ENCODE measurements at regions not wholly inside any gene's neighbourhood (a gene's known extent, or its start where the extent isn't known, plus 50 kb on each side); places are given as distances from the start of the nearest gene placed in this dataset.

- DNase-seq (ENCODE audit: low spot score): no peak
- intact Hi-C loops (cut with micrococcal nuclease): no loop called here
- Mint-ChIP-seq H3K36me3 (ENCODE audit: low read depth) (no peaks in the 10 kb centered on the region), H3K4me3 (ENCODE audit: low read depth) (no peak overlapping the region), H3K27me3 (ENCODE audit: low read depth) (no peaks in the 10 kb centered on the region), H3K27ac (no peak overlapping the region), H3K4me1 (ENCODE audit: low read depth) (no peaks in the 10 kb centered on the region), H3K9me3 (peaks cover 4% of the 10 kb centered on the region)
These were observed 436.1 kb upstream of the ADAMTS5 start for GRCh38 chr21:27403011-27403410.

- Mint-ChIP-seq H3K9me3 (peaks cover 19% of the 10 kb centered on the region), H3K4me1 (ENCODE audit: low read depth) (no peaks in the 10 kb centered on the region), H3K27ac (no peak overlapping the region), H3K4me3 (ENCODE audit: low read depth) (no peak overlapping the region), H3K27me3 (ENCODE audit: low read depth) (no peaks in the 10 kb centered on the region), H3K36me3 (ENCODE audit: low read depth) (no peaks in the 10 kb centered on the region)
- DNase-seq (ENCODE audit: low spot score): no peak
- intact Hi-C loops (cut with micrococcal nuclease): no loop called here
These were observed 433.2 kb upstream of the ADAMTS5 start for GRCh38 chr21:27400045-27400444.

- Mint-ChIP-seq H3K27ac (no peak overlapping the region), H3K27me3 (ENCODE audit: low read depth) (no peaks in the 10 kb centered on the region), H3K36me3 (ENCODE audit: low read depth) (no peaks in the 10 kb centered on the region), H3K9me3 (peaks cover 22% of the 10 kb centered on the region), H3K4me3 (ENCODE audit: low read depth) (no peak overlapping the region), H3K4me1 (ENCODE audit: low read depth) (no peaks in the 10 kb centered on the region)
- intact Hi-C loops (cut with micrococcal nuclease): no loop called here
- no peak for DNase-seq (ENCODE audit: low spot score)
These were observed 430.7 kb upstream of the ADAMTS5 start for GRCh38 chr21:27397578-27397977.

- no peak for DNase-seq (ENCODE audit: low spot score)
- H3K36me3 Mint-ChIP-seq (ENCODE audit: low read depth): no peaks in the 10 kb centered on the region
- peaks cover 17% of the 10 kb centered on the region for H3K9me3 Mint-ChIP-seq
- no peak overlapping the region for H3K4me3 Mint-ChIP-seq (ENCODE audit: low read depth)
- H3K4me1 Mint-ChIP-seq (ENCODE audit: low read depth): no peaks in the 10 kb centered on the region
- no peaks in the 10 kb centered on the region for H3K27me3 Mint-ChIP-seq (ENCODE audit: low read depth)
- intact Hi-C loops (cut with micrococcal nuclease): no loop called here
- no peak overlapping the region for H3K27ac Mint-ChIP-seq
These were observed 426.8 kb upstream of the ADAMTS5 start for GRCh38 chr21:27393726-27394125.

GRCh38 chr21:27391990-27392389 lies 425.1 kb upstream of the ADAMTS5 start:
- no peaks in the 10 kb centered on the region for H3K4me1 Mint-ChIP-seq (ENCODE audit: low read depth)
- no peak overlapping the region for H3K27ac Mint-ChIP-seq
- no peaks in the 10 kb centered on the region for H3K27me3 Mint-ChIP-seq (ENCODE audit: low read depth)
- peaks cover 17% of the 10 kb centered on the region for H3K9me3 Mint-ChIP-seq
- H3K4me3 Mint-ChIP-seq (ENCODE audit: low read depth): no peak overlapping the region
- no peak for DNase-seq (ENCODE audit: low spot score)
- H3K36me3 Mint-ChIP-seq (ENCODE audit: low read depth): no peaks in the 10 kb centered on the region
- intact Hi-C loops (cut with micrococcal nuclease): no loop called here

- no peak for DNase-seq (ENCODE audit: low spot score)
- no peaks in the 10 kb centered on the region for H3K27me3 Mint-ChIP-seq (ENCODE audit: low read depth)
- intact Hi-C loops (cut with micrococcal nuclease): no loop called here
- no peaks in the 10 kb centered on the region for H3K4me1 Mint-ChIP-seq (ENCODE audit: low read depth)
- H3K9me3 Mint-ChIP-seq: peaks cover 8% of the 10 kb centered on the region
- no peak overlapping the region for H3K27ac Mint-ChIP-seq
- no peak overlapping the region for H3K4me3 Mint-ChIP-seq (ENCODE audit: low read depth)
- no peaks in the 10 kb centered on the region for H3K36me3 Mint-ChIP-seq (ENCODE audit: low read depth)
These were observed 423.5 kb upstream of the ADAMTS5 start for GRCh38 chr21:27390384-27390783.

GRCh38 chr21:27388825-27389224 lies 421.9 kb upstream of the ADAMTS5 start:
- no peak overlapping the region for H3K4me3 Mint-ChIP-seq (ENCODE audit: low read depth)
- intact Hi-C loops (cut with micrococcal nuclease): no loop called here
- DNase-seq (ENCODE audit: low spot score): no peak
- no peaks in the 10 kb centered on the region for H3K4me1 Mint-ChIP-seq (ENCODE audit: low read depth)
- no peaks in the 10 kb centered on the region for H3K27me3 Mint-ChIP-seq (ENCODE audit: low read depth)
- H3K27ac Mint-ChIP-seq: no peak overlapping the region
- H3K36me3 Mint-ChIP-seq (ENCODE audit: low read depth): no peaks in the 10 kb centered on the region
- peaks cover 4% of the 10 kb centered on the region for H3K9me3 Mint-ChIP-seq

- no peak for DNase-seq (ENCODE audit: low spot score)
These were observed 415.5 kb upstream of the ADAMTS5 start for GRCh38 chr21:27382404-27382803.

GRCh38 chr21:27380303-27380702 lies 413.4 kb upstream of the ADAMTS5 start:
- intact Hi-C loops (cut with micrococcal nuclease): no loop called here

More at GRCh38 chr21:27382404-27382803, 415.5 kb upstream of the ADAMTS5 start:
- Mint-ChIP-seq H3K4me3 (ENCODE audit: low read depth) (no peak overlapping the region), H3K27me3 (ENCODE audit: low read depth) (no peaks in the 10 kb centered on the region), H3K36me3 (ENCODE audit: low read depth) (no peaks in the 10 kb centered on the region), H3K27ac (no peak overlapping the region), H3K9me3 (peaks cover 15% of the 10 kb centered on the region), H3K4me1 (ENCODE audit: low read depth) (no peaks in the 10 kb centered on the region)
- intact Hi-C loops (cut with micrococcal nuclease): no loop called here

GRCh38 chr21:27379354-27379753 lies 412.5 kb upstream of the ADAMTS5 start:
- no peak for DNase-seq (ENCODE audit: low spot score)

More at GRCh38 chr21:27380303-27380702, 413.4 kb upstream of the ADAMTS5 start:
- H3K9me3 Mint-ChIP-seq: peaks cover 11% of the 10 kb centered on the region
- H3K4me3 Mint-ChIP-seq (ENCODE audit: low read depth): no peak overlapping the region
- H3K36me3 Mint-ChIP-seq (ENCODE audit: low read depth): no peaks in the 10 kb centered on the region
- no peaks in the 10 kb centered on the region for H3K27me3 Mint-ChIP-seq (ENCODE audit: low read depth)
- no peak overlapping the region for H3K27ac Mint-ChIP-seq
- no peaks in the 10 kb centered on the region for H3K4me1 Mint-ChIP-seq (ENCODE audit: low read depth)
- no peak for DNase-seq (ENCODE audit: low spot score)

GRCh38 chr21:27372381-27372780 lies 405.5 kb upstream of the ADAMTS5 start:
- intact Hi-C loops (cut with micrococcal nuclease): no loop called here
- H3K27ac Mint-ChIP-seq: no peak overlapping the region
- H3K4me3 Mint-ChIP-seq (ENCODE audit: low read depth): no peak overlapping the region
- H3K27me3 Mint-ChIP-seq (ENCODE audit: low read depth): no peaks in the 10 kb centered on the region
- H3K4me1 Mint-ChIP-seq (ENCODE audit: low read depth): no peaks in the 10 kb centered on the region
- DNase-seq (ENCODE audit: low spot score): no peak
- H3K36me3 Mint-ChIP-seq (ENCODE audit: low read depth): no peaks in the 10 kb centered on the region
- H3K9me3 Mint-ChIP-seq: peaks cover 10% of the 10 kb centered on the region

More at GRCh38 chr21:27379354-27379753, 412.5 kb upstream of the ADAMTS5 start:
- no peak overlapping the region for H3K27ac Mint-ChIP-seq
- no peaks in the 10 kb centered on the region for H3K36me3 Mint-ChIP-seq (ENCODE audit: low read depth)
- intact Hi-C loops (cut with micrococcal nuclease): no loop called here
- peaks cover 11% of the 10 kb centered on the region for H3K9me3 Mint-ChIP-seq
- no peaks in the 10 kb centered on the region for H3K4me1 Mint-ChIP-seq (ENCODE audit: low read depth)
- H3K27me3 Mint-ChIP-seq (ENCODE audit: low read depth): no peaks in the 10 kb centered on the region
- no peak overlapping the region for H3K4me3 Mint-ChIP-seq (ENCODE audit: low read depth)

GRCh38 chr21:27371975-27372331 lies 405.1 kb upstream of the ADAMTS5 start:
- Mint-ChIP-seq H3K9me3 (peaks cover 10% of the 10 kb centered on the region), H3K27me3 (ENCODE audit: low read depth) (no peaks in the 10 kb centered on the region), H3K4me1 (ENCODE audit: low read depth) (no peaks in the 10 kb centered on the region), H3K36me3 (ENCODE audit: low read depth) (no peaks in the 10 kb centered on the region), H3K27ac (no peak overlapping the region), H3K4me3 (ENCODE audit: low read depth) (no peak overlapping the region)
- intact Hi-C loops (cut with micrococcal nuclease): no loop called here
- no peak for DNase-seq (ENCODE audit: low spot score)

- peaks cover 10% of the 10 kb centered on the region for H3K9me3 Mint-ChIP-seq
- no peaks in the 10 kb centered on the region for H3K27me3 Mint-ChIP-seq (ENCODE audit: low read depth)
- intact Hi-C loops (cut with micrococcal nuclease): no loop called here
- H3K4me1 Mint-ChIP-seq (ENCODE audit: low read depth): no peaks in the 10 kb centered on the region
- H3K4me3 Mint-ChIP-seq (ENCODE audit: low read depth): no peak overlapping the region
- no peaks in the 10 kb centered on the region for H3K36me3 Mint-ChIP-seq (ENCODE audit: low read depth)
- no peak overlapping the region for H3K27ac Mint-ChIP-seq
- DNase-seq (ENCODE audit: low spot score): no peak
These were observed 404.5 kb upstream of the ADAMTS5 start for GRCh38 chr21:27371115-27371974.
